HG03342 (cell line): ENCODE measurements at regions not wholly inside any gene's neighbourhood (a gene's known extent, or its start where the extent isn't known, plus 50 kb on each side); places are given as distances from the start of the nearest gene placed in this dataset.

ENCODE experiments used
- ATAC-seq: cut with Tn5 transposase; IDR thresholded peaks from one replicate; pipeline ENCODE4 v1.9.1; 2021; ENCODE audit warnings: mild to moderate bottlenecking, moderate library complexity; ENCODE audit not compliant: unreplicated experiment

- ATAC-seq, result no peak
These were observed 947.3 kb upstream of the CRIM1 start for GRCh38 chr2:35408320-35408719.

GRCh38 chr2:35391736-35392442, 963.7 kb upstream of the CRIM1 start:
- no peak for ATAC-seq

DNA sequence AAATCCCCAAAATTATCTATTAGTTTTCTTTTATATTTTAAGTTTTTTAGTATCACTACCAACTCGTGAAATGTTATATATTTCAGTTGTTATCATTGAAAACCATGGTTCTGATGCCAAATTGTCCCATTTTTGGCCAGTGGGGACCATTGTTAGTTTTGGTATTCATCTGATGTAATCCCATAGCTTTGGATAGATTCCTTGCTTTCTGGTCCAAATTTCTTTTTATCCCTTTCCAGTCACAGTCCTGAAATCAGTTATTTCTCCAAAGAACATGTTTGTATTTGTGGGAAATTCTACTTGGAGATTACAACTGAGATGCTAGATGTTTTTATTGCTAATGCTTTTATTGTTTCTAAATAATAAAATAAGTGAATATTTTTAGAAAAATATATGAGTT, 976.8 kb upstream of the CRIM1 start:
- ATAC-seq, result no peak

- no peak for ATAC-seq
These were observed 980.7 kb upstream of the CRIM1 start for GRCh38 chr2:35374845-35375244.

DNA sequence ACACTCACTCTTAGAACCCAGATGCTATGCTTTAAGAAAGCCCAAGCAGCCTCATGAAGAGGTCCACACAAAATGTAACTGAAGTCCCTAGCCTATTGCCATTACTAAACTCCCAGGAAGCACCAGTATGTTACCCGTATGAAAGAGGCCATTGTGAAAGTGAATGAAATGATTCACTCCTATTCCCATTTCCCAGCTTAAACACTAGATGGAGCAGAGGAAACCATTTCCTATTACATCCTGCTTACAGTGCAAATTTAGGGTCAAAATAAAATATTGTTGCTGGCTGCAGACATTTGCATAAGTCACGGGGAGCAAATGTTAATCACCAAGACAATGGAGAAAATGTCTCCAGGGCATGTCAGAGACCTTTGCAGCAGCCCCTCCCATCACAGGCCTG, 989.7 kb upstream of the CRIM1 start:
- ATAC-seq, result no peak

- no peak for ATAC-seq
These were observed 999.2 kb upstream of the CRIM1 start for GRCh38 chr2:35356332-35356731.

- ATAC-seq, result no peak
These were observed 1000.5 kb upstream of the CRIM1 start for GRCh38 chr2:35355056-35355455.

- ATAC-seq, result no peak
These were observed 1008.0 kb upstream of the CRIM1 start for GRCh38 chr2:35347561-35347960.

- no peak for ATAC-seq
These were observed 1012.4 kb upstream of the CRIM1 start for GRCh38 chr2:35343135-35343534.

- ATAC-seq, result no peak
These were observed 1016.4 kb upstream of the CRIM1 start for GRCh38 chr2:35339211-35339610.

DNA sequence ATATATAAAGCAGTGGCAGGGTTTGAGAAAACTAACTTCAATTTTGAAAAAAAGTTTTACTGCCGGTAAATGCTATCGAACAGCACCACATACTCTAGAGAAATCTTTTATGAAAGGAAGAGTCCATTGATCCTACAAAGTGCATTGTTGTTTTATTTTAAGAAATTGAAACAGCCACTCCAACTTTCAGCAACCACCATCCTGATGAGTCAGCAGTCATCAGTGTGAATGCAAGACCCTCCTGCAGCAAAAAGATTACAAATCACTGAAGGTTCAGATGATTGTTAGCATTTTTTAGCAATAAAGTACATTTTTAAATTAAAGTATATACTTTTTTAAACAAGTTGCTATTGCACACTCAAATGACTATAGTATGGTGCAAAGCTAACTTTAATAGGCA, 1017.7 kb upstream of the CRIM1 start:
- no peak for ATAC-seq

DNA sequence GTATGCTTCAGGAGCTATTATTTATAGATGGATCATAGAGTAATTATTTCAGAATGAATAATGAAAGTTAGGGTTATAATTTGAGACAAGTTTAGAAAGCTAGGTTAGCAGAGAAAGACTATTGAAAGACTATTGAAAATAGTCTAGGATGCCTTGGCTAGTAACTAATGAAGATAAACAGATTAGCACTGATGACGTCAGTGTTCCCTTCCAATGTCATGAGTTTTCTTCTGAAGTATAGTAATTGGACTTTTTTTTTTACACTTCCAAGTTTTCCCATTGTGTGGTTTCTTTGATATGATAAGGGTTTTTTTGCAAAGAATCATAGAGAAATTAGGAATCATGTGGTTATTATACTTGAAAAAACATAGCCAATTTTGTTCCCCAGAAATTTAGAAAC, 1041.5 kb upstream of the CRIM1 start:
- no peak for ATAC-seq

- ATAC-seq, result no peak
These were observed 1054.2 kb upstream of the CRIM1 start for GRCh38 chr2:35301369-35301768.

- ATAC-seq, result no peak
These were observed 1057.1 kb upstream of the CRIM1 start for GRCh38 chr2:35298493-35298892.

DNA sequence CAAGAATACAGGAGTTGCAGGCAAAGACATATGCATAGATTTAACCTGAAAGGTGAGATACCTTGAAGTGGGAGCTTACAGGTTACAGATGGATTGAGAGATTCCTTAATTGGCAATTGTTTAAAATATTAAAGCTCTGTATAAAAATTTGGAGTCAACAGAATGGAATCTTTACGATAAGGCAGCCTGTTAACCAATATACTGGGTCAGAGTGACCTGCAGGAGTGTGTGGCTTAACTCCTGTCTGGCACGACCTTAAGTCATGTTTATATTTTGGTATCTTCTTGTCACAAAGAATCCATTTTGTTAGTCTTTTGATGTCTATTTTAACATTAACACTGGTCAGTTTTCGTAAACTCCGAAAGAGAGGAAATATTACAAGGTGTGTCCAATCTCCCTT, 1058.2 kb upstream of the CRIM1 start:
- ATAC-seq, result no peak

GRCh38 chr2:35294636-35295263, 1060.8 kb upstream of the CRIM1 start:
- no peak for ATAC-seq

DNA sequence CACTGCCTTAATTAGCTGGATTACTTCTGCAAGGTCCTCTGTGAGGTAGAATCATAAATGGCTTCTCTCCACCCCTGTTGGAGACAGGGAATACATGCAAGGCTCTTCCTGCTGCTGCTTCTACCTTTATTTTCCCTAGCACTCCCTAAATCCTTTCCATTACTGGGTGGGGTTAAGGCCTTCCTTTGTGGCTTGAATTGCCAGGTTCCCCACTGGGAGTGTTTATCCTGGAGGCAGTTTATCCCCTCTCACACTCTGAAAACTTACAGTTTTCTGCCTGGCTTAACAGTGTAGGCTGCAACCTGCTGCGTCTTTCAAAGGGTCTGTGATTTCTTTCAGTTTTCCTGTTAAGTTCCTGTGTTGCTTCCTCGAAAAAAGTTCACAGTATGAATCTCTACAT, 1062.3 kb upstream of the CRIM1 start:
- no peak for ATAC-seq

DNA sequence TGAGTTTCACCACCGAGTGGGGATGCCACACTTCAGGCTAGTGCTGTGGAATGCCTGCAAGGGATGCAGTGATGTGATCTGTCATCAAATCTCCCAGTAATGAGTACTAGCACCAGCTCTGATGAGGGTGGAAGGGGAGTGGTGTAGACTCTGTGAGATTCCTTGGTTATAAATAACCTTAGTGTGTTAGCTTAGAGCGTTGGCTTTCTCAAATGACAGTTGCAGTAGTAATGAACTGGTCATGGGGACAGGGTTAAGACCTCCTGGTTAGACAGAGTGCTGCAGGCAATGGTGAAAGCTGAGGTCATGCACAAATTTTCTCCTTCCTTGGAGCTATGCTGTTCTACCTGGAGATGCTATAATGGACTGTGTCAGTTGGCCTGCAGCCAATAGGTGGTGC, 1063.4 kb upstream of the CRIM1 start:
- no peak for ATAC-seq

GRCh38 chr2:35281702-35282101, 1073.9 kb upstream of the CRIM1 start:
- no peak for ATAC-seq

GRCh38 chr2:35255826-35256225, 1099.8 kb upstream of the CRIM1 start:
- ATAC-seq, result no peak

- no peak for ATAC-seq
These were observed 1104.4 kb upstream of the CRIM1 start for GRCh38 chr2:35251156-35251555.

DNA sequence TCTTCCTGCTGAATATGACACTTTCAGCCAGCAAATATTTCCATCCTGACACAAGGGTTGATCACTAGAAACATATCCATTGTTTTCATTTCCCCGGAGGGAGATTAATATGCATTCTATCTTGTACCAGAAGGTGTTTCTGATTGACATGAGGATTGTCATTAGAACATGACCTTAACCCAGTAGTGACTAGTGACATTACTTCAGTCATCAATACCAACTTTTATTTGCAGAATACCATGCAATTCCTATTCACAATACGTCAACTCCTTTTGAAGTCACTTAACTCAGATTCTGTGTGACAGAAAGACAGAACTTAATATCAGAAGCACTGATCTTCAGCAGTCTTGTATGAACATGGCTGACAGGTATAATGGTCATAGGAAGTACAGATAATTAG, 1108.9 kb upstream of the CRIM1 start:
- no peak for ATAC-seq

DNA sequence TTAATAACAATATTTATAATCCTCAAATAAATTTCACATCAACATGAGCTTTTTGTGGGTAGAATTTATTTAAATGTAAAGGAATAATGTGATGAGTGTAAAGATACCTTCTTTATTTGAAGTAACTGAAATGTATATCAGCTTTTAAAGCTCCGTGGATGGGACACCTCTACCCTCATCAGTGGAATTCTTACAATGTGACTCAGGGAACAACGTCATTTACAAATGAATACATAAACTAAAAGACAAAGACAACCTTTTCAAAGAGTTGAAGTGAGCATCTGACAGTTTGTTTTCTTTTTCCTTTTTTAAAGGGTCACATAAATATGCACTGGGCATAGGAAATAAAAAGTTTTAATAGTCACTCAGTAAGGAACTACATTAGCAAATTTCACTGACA, 1127.0 kb upstream of the CRIM1 start:
- no peak for ATAC-seq
